GM19099 (cell line): ENCODE measurements at regions not wholly inside any gene's neighbourhood (a gene's known extent, or its start where the extent isn't known, plus 50 kb on each side); places are given as distances from the start of the nearest gene placed in this dataset.

Experiments
- POLR2A ChIP-seq: IDR thresholded peaks from 3 replicates; pipeline ENCODE4 v1.6.1; 2011; ENCODE audit warnings: low read depth; ENCODE audit not compliant: insufficient read length; ENCODE audit errors: extremely low read depth

- TF ChIP-seq POLR2A, result no peak
Observed at GRCh38 chr17:72332367-72332766, 211.5 kb downstream of the SOX9 start.

- TF ChIP-seq POLR2A, result no peak
Observed at GRCh38 chr17:72333570-72333969, 212.8 kb downstream of the SOX9 start.

- no peak for TF ChIP-seq POLR2A
Observed at GRCh38 chr17:72334205-72334604, 213.4 kb downstream of the SOX9 start.

GRCh38 chr17:72336026-72336803, 215.4 kb downstream of the SOX9 start:
- TF ChIP-seq POLR2A, result no peak

- TF ChIP-seq POLR2A, result no peak
Observed at GRCh38 chr17:72336804-72337070, 215.9 kb downstream of the SOX9 start.

GRCh38 chr17:72338304-72338703, 217.5 kb downstream of the SOX9 start:
- TF ChIP-seq POLR2A, result no peak

- no peak for TF ChIP-seq POLR2A
Observed at GRCh38 chr17:72338847-72339790, 218.3 kb downstream of the SOX9 start.

- no peak for TF ChIP-seq POLR2A
Observed at GRCh38 chr17:72340836-72341235, 220.0 kb downstream of the SOX9 start.

GRCh38 chr17:72342061-72342460, 221.2 kb downstream of the SOX9 start:
- no peak for TF ChIP-seq POLR2A

- TF ChIP-seq POLR2A, result no peak
Observed at GRCh38 chr17:72342627-72343527, 222.1 kb downstream of the SOX9 start.

- TF ChIP-seq POLR2A, result no peak
Observed at GRCh38 chr17:72343911-72344310, 223.1 kb downstream of the SOX9 start.

GRCh38 chr17:72344613-72345012, 223.8 kb downstream of the SOX9 start:
- no peak for TF ChIP-seq POLR2A

GRCh38 chr17:72345088-72345487, 224.3 kb downstream of the SOX9 start:
- TF ChIP-seq POLR2A, result no peak

GRCh38 chr17:72345536-72345935, 224.7 kb downstream of the SOX9 start:
- TF ChIP-seq POLR2A, result no peak

- no peak for TF ChIP-seq POLR2A
Observed at GRCh38 chr17:72346306-72346705, 225.5 kb downstream of the SOX9 start.

- no peak for TF ChIP-seq POLR2A
Observed at GRCh38 chr17:72349011-72349410, 228.2 kb downstream of the SOX9 start.

GRCh38 chr17:72349491-72349995, 228.7 kb downstream of the SOX9 start:
- TF ChIP-seq POLR2A, result no peak
